Breast epithelium (tissue), 3 donors: ENCODE measurements at regions not wholly inside any gene's neighbourhood (a gene's known extent, or its start where the extent isn't known, plus 50 kb on each side); places are given as distances from the start of the nearest gene placed in this dataset.

Experiments used
- POLR2A ChIP-seq: fragments of 450-650 bp; IDR thresholded peaks from one replicate; pipeline ENCODE4 v1.6.1; 2016; ENCODE audit warnings: antibody characterized with exemption, mild to moderate bottlenecking, moderate library complexity
- POLR2AphosphoS5 ChIP-seq, 3 donors: sonication (generic); formaldehyde crosslinking; IDR thresholded peaks; one replicate each; pipeline ENCODE4 v1.6.1; 2017; ENCODE audit warnings: antibody characterized with exemption in 3 of 3

DNA sequence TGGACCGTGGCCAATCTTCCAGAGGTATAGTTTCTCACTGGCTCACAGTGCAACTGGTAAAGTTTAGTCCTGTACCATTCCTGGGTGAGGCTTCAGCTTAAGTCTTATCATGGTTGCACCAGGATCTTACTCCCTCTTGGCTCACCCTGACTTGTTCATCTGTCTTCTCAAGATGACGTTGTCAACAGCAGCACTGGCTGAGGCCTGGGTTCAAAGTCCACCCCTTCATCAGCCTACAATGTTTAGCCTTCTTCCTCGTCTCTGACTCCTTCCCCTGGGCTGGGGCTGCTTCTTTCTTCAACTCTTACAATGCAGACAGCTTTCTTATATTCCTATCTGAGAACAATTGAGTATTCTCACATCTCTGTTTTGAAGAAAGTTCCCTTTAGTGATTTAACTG is 311.1 kb upstream of the CLINT1 start:
- TF ChIP-seq POLR2A (no peak), POLR2AphosphoS5 (IDR thresholded peaks at IDR 0.05) (no peak)
